ENCODE measurements at regions not wholly inside any gene's neighbourhood (a gene's known extent, or its start where the extent isn't known, plus 50 kb on each side); places are given as distances from the start of the nearest gene placed in this dataset.

GRCh38 chr7:131242123-131242650 is 85.5 kb upstream of the MKLN1 start:
- no peak for TF ChIP-seq POLR2A (IDR thresholded peaks at IDR 0.05)
- no peak for TF ChIP-seq POLR2AphosphoS5 (IDR thresholded peaks at IDR 0.05)

Data from upper lobe of left lung (tissue), 4 donors.